ENCODE measurements at regions not wholly inside any gene's neighbourhood (a gene's known extent, or its start where the extent isn't known, plus 50 kb on each side); places are given as distances from the start of the nearest gene placed in this dataset.

GRCh38 chr1:87956750-87957149 lies 628.1 kb downstream of the LMO4 start:
- TF ChIP-seq CTCF (IDR thresholded peaks at IDR 0.05) (no peak), POLR2AphosphoS5 (IDR thresholded peaks at IDR 0.05; ENCODE audit: low read depth, low read length) (no peak), REST (IDR thresholded peaks at IDR 0.05; ENCODE audit: insufficient read depth in 1 of 2, low read depth in 2 of 2, low read length in 1 of 2) (no peak), TCF7L2 (IDR thresholded peaks at IDR 0.05; ENCODE audit: low read depth, low read length) (no peak)

Data from Panc1 (cell line).